ENCODE measurements at regions not wholly inside any gene's neighbourhood (a gene's known extent, or its start where the extent isn't known, plus 50 kb on each side); places are given as distances from the start of the nearest gene placed in this dataset.

- TF ChIP-seq CTCF (conservative IDR thresholded peaks at IDR 0.05) (no peak), ZFX (IDR thresholded peaks at IDR 0.05) (no peak)
Measured at GRCh38 chr3:94362393-94362792, 299.5 kb downstream of the NSUN3 start.

All from C4-2B (cell line).